HG03520 (cell line): ENCODE measurements at regions not wholly inside any gene's neighbourhood (a gene's known extent, or its start where the extent isn't known, plus 50 kb on each side); places are given as distances from the start of the nearest gene placed in this dataset.

Source experiments
- ATAC-seq: cut with Tn5 transposase; IDR thresholded peaks from one replicate; pipeline ENCODE4 v1.9.1; 2021; ENCODE audit warnings: mild to moderate bottlenecking, moderate library complexity; ENCODE audit not compliant: unreplicated experiment

DNA sequence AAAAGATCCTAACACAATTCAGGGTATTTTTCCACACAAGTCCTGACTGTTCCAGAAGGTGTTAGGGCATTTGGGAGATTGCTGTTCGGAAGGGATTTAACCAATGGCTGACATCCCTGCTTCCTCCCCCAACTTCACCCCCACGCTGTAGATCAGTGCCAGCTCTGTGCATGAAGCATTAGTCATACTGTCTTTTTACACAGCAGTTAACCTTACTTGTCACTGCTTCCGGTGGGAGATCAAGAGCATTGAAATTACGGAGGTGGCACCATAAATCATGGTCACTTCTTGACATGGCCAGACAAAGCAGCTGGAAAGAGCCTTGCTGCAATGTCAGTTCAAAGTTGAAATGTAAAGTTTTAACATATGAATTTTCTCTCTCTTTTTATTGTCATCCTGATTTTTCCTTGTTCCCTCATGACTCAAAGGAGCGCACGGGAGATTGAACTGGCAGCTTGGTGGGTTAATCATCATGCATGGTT, 70.2 kb downstream of the HRH4 start:
- ATAC-seq = no peak

DNA sequence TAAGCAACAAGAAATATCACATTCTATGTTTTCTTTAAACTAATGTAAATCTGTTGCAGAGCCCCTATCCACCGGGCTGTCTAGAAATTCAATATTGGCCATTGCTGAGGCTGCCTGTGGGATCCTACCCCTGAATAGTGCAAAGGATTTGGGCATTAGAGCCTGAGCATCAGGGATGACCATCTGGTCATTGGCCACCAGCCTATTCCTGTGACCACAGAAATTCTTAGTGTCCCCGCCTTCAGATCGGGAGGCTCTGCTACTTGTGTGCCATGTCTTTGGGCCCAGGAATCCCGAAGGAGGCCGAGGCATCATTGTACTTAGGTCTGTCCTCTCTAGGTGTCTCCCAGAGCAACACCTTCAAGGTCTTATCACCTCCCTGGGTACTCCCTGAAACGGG, 73.8 kb downstream of the HRH4 start:
- ATAC-seq = no peak

DNA sequence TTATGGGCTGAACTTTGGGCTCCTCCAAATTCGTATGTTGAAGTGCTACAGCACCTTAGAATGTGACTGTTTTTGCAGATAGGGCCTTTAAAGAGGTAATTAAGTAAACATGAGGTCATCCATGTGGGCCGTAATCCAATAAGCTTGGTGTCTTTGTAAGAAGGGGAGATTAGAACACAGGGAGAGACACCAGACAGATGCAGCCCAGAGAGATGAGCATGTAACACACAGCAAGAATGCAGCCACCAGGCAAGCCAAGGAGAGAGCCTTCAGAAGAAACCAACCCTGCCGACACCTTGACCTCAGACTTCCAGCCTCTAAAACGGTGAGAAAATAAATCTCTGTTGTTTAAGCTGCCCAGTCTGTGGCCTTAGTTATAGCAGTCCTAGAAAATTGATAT, 74.3 kb downstream of the HRH4 start:
- ATAC-seq = no peak

DNA sequence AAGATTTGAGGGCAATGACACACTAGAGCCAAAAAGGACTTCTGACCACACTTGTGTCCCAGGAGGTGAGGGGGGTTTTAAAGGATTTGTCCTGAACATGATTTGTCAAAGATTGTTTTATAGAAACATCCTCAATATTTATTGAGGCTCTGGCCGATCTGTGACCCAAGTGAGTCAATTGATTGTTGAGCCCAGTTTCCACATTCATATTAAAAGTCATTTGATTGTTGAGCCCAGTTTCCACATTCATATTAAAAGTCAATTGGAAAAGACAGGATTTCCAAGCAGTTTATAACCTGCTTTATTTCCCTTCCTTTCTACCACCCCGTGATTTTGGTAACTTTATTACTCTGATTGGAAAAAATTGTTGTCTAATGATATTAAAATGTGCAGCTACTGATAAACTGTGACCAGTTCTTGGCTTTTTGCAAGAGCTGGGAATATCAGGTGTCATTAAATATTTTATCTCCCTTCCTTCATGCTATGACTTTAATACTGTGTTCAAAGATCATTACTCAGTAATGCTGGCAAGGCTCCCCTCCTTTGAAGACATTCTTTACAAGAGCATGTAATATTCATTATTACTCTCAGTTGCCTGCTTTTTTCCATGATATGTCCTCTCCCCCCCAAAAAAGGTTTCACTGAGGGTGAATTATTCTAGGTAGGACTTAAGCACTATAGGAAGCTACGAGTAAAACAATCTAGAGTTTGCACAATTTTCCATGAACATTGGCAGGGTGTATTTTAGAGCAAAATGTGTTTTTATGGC, 75.3 kb downstream of the HRH4 start:
- no peak for ATAC-seq

DNA sequence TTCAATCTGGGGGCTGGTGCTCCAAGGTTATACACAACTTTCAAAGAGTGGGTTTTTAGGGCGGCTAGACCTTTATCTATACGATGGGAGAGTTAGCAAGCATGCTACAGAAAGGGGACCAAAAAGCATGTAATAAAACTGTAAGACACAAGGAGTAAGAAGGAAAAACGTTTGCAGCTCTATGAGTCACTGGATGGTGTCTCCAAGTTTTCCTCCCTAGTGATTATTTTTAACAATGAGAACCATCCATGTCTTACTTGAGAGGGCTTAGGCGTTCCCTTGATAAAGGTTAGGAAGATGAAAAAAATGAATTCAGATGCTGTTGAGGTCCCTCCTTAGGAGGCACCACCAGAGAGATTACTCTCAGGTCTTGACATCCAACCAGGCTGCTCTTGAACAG, 75.9 kb downstream of the HRH4 start:
- ATAC-seq = no peak

DNA sequence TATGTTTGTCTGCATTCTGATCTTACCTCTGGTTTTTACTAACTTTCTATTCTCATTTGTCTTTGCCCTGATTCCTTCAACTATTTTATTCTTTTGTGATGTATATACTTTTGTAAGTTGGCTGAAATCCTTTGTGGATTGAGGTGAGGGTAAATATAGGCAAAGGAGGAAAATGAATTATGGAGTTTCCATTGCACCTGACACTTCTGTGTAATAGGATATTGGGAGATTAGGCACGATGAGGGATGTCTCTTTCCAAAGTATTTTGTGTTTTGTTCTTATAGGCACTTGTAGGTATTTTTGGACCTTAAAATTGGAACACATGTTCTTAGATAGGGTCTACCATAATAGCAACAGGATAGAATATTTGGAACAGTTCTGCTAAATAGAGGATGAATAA, 76.4 kb downstream of the HRH4 start:
- ATAC-seq = no peak

DNA sequence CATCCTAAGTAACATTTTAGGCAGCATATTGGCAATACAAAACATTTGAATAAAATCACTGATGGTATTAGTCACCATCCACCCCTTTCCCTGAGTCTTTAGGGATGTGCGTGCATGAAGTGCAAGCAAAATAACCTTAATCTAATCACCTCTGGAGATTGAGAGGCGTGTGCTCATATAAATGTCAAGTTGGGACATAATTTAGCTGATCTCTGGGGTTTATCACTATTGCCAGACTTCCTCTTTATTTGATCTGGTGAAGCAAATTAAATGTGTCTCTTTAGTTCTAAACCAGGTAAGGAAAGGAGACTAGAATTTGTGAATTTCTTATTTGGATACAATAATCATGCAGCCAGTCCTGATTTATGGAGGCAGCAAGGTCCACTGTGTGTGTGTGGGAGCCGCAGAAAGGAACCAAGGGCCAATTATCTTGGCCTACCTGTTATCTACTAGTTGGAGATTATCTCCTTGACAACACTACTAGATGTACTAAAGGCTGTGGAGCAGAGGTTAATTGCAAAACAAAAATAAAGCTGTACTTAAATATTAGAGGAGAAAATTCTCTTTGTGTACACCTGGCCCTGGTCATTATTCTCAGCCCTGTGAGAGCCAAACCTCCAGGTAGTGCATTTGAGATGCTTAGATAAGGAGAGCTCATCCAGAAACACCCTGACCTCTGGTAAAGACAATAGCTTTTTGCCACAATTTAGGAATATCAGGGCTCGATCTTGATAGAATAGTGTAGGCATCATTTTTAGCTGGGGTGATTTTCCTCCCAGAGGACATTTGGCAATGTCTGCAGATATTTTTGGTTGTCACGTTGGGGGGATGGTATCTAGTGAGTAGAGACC, 78.2 kb downstream of the HRH4 start:
- ATAC-seq = no peak

DNA sequence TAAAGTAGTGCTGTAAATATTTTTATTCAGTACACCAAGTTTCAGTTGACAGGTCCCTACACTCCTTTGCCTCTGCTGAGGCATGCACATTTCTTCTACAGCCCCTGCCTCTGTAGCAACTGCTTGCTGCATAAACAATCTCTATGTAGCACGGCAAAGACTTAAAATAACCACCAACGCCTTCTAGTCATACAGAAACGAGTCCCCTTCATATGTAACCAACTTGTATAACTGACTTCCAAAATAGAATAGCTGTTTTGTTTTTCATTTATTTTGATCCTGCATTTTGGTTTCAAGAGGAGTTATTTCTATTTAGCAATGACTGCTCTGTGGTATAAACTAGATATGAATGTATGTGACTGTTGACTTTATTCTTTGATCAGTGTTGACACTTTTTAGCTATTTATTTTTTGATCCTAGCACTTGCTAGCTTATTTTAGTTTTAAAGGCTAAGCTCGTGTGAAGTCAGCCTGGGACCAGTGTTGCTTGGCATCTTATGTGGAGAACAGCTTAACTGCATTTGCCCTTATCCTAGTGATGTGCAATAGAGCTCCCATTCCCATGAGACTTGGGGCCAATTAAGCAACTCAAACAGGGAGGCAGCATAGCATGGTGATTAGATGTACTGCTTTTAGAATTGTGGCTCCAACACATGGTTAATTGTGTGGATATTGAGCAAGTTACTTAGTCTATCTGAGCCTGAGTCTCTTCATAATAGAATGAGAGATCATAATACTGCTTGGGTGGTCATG, 79.6 kb downstream of the HRH4 start:
- no peak for ATAC-seq

DNA sequence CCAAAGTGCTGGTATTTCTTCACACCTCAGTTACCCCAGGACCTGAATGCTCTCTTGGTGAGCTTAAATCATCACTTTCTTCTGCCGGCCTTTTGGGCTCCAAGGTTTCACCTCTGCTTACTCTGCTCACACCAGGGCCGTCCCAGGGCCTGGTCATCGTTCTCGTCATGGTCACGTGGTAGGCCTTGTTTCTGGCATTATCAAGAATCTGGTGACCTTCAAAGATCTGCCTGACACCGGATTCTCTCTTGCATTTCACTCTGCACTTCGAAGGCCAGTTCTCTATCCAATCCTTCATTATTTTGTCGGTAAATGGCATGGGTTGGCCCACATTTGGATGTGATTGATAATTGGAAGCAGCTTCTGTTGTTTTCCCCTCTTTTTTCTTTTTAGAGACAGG, 80.5 kb downstream of the HRH4 start:
- ATAC-seq = no peak

DNA sequence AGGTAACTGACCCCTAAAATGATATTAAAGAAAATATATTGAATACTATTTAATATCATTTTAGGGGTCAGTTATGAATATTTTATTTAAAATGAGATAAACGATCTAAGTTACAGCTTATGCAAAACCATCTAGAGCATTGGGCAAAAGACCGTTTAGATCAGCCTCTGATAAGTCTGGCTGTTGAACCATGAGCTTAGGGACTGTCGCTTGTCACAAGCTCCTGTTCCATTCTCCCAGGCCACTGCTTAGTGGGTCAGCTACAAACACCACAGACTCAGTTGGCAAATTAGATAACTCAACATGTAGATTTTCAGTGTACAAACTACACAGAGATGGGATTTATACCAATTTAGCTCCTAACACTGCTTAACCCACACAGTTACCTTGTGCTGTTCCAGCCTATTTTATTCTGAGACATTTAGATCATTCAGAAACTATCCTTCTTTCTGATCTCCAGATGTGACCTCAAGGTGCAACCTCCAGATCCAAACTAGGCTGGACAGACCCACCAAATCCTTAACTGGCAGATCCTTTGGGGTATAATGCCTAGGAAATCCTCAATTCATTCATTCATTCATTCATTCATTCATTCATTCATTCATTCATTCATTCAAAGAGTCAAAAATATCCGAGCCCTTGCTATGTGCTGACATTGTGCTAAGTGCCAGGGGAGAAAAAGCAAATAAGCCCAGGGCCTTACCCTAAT, 82.8 kb downstream of the HRH4 start:
- ATAC-seq = no peak

DNA sequence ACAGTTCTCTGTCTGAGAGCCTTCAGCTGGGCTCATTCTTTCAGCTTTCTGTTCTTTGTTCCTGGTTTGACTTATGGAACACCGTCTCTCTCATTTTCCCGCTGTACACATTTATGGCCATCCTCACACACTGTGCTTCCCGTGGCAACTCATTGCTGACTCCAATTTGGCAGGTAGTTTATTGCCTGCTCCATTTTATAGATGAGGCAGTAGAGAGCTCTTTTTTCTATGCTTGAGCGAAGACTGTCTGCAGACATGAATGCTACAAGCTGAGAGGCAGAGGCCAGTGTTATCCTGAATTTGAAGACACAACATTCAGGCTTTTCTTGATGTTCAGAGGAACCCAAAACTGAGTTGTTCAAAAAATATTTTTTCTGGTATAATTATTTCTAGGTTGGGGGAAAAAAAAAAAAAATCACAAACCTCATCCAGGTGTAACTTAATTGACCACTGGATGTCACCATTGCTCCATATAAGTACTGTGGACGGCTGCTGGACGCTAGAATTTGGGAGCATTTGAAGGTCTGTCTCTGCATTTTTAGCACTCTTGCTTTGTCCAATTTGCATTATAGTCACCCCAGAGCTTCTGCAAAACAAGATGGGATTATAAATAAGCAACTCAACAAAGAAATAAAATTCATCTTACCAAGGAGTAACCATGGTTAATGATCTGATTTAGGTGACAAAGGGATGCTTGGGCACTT, 83.5 kb downstream of the HRH4 start:
- no peak for ATAC-seq

DNA sequence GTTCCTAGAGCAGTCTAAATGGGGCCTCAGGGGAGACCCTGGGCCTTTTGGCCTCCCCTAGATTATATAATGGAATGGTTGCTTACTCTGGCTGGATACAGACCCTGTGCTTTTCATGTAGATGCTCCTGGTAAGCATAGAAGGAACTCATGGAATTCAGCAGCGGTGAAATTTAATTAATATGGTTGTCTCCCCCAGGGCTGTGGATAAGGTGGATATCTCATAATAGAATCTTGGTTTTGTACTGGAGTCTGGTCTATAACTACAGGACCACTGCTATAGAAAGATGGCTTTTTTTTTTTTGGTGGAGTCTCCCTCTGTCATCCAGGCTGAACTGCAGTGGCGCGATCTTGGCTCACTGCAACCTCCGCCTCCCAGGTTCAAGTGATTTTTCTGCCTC, 84.5 kb downstream of the HRH4 start:
- ATAC-seq = no peak

DNA sequence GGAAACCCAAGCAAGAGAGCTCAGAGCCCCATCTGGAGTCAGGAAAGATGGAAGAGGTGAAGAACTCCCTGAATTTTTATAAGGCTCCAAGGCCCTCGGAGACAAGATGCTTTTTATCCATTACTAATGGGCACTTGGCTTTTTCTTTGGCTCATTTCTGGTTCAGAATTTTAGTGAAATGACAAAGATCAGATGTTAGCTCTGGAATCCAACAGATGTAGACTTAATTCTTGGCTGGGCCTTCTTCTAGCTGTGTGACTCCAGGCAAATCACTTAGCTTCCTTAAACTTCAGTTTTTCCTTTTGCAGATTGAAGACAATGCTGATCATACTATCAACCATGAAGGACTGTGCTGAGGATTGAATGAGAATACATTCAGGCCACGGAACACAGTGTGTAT, 85.2 kb downstream of the HRH4 start:
- ATAC-seq = no peak

DNA sequence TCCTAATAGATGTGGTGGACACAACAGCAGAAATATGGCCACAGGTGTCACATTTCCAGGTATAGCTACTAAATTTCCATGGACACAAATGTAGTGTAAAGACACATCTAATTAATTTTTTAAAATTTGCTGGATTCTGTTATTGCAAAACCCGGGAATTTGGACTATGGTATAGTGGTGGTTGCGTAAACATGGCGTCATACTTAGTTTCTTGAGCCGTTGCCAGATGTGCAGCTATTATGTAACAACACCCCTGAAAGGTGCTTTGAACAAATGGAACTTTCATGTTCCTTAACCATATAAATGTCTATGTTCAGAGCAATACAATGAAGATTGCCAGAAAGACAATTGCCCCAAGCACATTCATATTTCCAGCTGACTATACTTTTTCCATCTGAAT, 85.9 kb downstream of the HRH4 start:
- ATAC-seq = no peak

DNA sequence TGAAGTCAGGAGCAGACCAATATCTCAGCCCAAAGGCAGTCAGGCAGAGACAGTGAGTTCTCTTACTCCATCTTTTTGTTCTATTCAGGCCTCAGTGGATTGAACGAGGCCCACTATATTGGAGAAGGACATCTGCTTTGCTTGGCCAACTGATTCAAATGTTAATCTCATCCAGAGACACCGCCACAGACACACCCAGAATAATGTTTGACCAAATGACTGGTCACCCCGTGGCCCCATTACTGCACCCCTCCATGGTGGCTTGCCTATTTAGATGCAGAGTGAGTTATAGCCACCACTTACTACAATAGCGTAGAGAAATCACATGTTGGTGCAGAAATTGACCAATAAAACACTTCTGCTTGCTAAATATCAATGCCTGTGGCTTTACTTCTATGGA, 88.1 kb downstream of the HRH4 start:
- ATAC-seq = no peak

DNA sequence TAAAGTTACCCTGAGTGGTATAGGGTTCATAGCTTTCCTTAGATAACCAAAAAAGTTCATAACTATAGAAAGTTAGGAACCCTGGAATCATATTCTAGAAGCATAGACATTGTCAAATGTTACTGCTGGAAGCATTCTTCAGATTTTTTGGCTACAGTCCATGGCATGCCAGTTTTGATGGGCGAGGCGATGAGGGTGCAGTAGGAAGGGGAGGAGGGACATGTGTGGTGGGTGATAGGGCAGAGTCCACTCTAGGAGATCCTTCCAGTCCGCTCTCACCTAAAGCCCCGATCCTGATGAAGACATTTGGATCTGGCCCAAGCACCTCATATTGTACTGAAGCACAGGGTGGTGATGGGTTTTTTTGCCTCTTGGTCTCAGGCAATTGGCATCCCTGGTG, 91.8 kb downstream of the HRH4 start:
- ATAC-seq = no peak

DNA sequence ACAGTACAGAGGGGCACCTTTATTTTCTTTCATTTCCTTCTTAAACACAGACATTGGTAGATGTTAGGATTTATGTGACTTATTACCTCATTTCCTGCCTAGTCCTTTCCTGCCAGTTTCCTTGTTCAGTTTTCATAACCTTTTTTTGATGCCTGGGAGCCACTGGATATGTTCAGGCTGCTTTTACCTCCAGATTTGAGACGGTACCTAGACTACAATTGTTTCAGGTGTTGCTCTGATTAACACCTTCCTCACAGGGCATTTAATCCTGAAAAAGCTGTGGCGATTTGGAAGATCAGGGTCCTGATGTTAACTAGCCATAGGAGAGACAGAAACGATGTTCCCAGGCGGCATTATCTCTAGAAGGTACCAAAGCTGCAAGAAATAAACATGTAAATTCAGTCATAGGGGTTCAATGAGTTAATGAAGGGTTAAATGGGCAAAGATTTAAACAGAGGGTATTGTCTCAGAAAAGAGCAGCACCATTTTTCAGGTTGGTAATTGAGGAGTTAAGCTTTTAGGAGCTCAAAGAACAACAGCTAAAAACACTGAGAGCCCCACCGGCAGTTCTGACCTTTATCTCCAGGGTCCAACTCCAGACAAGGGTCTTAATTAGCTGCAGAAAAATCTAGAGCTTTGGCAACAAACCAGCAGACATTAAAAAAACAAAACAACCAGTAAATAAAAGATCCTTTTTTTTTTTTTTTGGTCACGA, 93.3 kb downstream of the HRH4 start:
- ATAC-seq = no peak

DNA sequence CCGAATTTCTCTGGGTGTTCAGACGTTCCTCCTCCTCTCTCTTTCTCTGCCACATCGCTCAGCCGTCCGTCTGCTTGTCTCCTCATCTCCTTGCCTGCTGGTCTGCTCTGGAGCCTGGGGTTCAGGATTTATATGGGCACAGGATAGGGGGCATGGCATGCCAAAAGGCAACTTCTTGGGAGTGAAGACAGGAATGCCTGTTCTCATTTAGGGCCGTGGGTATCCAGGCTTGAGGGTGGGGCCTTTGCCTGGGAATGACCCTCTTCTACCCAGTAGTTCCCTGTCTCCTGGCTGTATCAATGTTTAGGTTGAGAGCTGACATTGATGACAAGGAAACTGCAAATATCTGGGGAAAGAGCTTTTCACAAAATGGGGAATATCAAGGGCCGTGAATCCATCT, 98.0 kb downstream of the HRH4 start:
- no peak for ATAC-seq

DNA sequence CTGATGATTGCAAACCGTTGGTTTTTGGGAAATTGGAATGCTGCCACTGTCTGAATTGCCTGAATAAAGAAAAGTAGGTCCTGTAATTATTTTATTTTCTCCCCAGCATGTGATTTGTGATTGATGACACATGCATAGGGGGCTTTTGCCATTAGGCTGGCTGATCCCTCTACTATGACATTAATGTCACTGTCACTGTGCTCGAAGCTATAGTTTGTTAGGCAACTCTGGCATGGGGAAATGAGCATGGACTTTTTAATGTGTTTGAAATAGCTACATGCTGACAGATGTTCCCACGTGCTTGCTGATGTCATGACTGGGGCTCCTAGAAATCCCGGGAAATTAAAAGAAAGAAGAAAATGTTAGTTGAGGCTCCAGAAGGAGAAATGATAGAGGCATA, 99.1 kb downstream of the HRH4 start:
- no peak for ATAC-seq

DNA sequence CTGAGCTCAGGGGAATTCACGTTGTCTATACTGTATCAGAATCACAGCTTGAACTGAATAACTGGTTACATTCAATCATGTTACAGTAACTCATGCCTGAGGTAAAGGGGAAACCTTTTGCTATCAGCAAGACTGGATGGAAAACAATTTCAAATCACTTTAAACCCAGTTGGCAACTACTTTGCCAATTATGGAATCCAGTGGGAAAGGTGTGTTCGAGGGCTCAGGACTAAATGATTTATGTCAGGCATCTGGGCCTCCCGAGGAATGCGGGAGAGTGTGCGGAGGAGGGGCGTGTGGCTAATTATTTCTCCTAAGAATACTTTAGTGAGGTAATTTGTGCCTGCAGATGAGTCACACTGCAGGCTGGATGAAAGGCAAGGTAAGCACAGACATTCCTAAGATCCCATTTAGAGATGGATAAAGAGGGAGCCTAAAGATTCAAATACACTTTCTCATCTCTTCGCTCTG, 100.1 kb downstream of the HRH4 start:
- ATAC-seq = no peak
